Body of pancreas (tissue), 4 donors: ENCODE measurements at regions not wholly inside any gene's neighbourhood (a gene's known extent, or its start where the extent isn't known, plus 50 kb on each side); places are given as distances from the start of the nearest gene placed in this dataset.
"Not testable (repeated sequence)": the region's sequence is repeated elsewhere in the genome, so short reads cannot be mapped to it uniquely, and the experiment has no call there.

ENCODE experiments used
- ATAC-seq: fragments of 150-250 bp; one replicate; pipeline ENCODE4 v1.9.1; 2016
- DNase-seq, 4 donors: peaks; one replicate each; pipeline ENCODE4 v3.0.0-alpha.2; 2019
- H3K27ac ChIP-seq, 4 donors: fragments of 200-600 bp; sonication (generic); 1 replicate in 3 of 4; 2 replicates in 1 of 4; pipeline versions ENCODE4 v1.5.1 to v1.6.1; 2016 to 2019; ENCODE audit warnings: mild to moderate bottlenecking in 1 of 4, mixed read lengths in 1 of 4, moderate library complexity in 1 of 4
- H3K27me3 ChIP-seq, 2 donors: fragments of 200-600 bp; sonication (generic); one replicate each; pipeline ENCODE4 v1.6.0; 2016; ENCODE audit warnings: mild to moderate bottlenecking in 1 of 2
- H3K36me3 ChIP-seq, 2 donors: fragments of 200-600 bp; sonication (generic); replicated peaks in 1 of 2; 2 replicates each; pipeline ENCODE4 v1.5.1; 2016; ENCODE audit warnings: low read depth in 2 of 2; ENCODE audit not compliant: insufficient read depth in 1 of 2
- H3K4me1 ChIP-seq: fragments of 200-600 bp; sonication (generic); one replicate; pipeline ENCODE4 v1.6.0; 2016
- H3K4me3 ChIP-seq, 2 donors: fragments of 200-600 bp; sonication (generic); 1 replicate in 1 of 2; 2 replicates in 1 of 2; pipeline ENCODE4 v1.5.1; 2016 to 2019
- H3K9me3 ChIP-seq, 3 donors: fragments of 200-600 bp; sonication (generic); 1 replicate in 2 of 3; 2 replicates in 1 of 3; pipeline ENCODE4 v1.5.1; 2016
- CTCF ChIP-seq, 7 experiments: fragments of 450-650 bp in 4 of 7; fragments of 200-600 bp in 3 of 7; sonication (generic) in 3 of 7; IDR thresholded peaks; one replicate each; pipeline ENCODE4 v1.5.1; 2016 to 2019; ENCODE audit warnings: antibody characterized with exemption in 7 of 7
- POLR2A ChIP-seq, 3 donors: fragments of 450-650 bp; IDR thresholded peaks; one replicate each; pipeline ENCODE4 v1.6.1; 2016; ENCODE audit warnings: antibody characterized with exemption in 3 of 3, mild to moderate bottlenecking in 2 of 3
- WGBS, 2 donors: methylation state at CpG; one replicate each; pipeline ENCODE4 v1.1.5; 2017; 5-methylcytosine and 5-hydroxymethylcytosine counted together
- intact Hi-C: fragments of 100-400 bp; cut with DNase I; formaldehyde crosslinking; loops from one replicate; pipeline ENCODE4 v1.15.1; 2023

GRCh38 chr22:27107386-27107785 is 450.0 kb downstream of the MIAT start:
- H3K4me1 ChIP-seq: peaks cover 31% of the 10 kb centered on the region
- peak overlapping the region in 2 of 4 donors; percentile 52 to 56 for H3K27ac ChIP-seq
- DNase-seq (no peak), ATAC-seq (no peak)
- no peak for TF ChIP-seq POLR2A (IDR thresholded peaks at IDR 0.05)
- no peak for TF ChIP-seq CTCF (IDR thresholded peaks at IDR 0.05)
- no peaks in the 10 kb centered on the region for H3K9me3 ChIP-seq
- intact Hi-C loops: no loop called here
- H3K4me3 ChIP-seq: no peak overlapping the region
- no peaks in the 10 kb centered on the region for H3K36me3 ChIP-seq
- 42 to 55% methylated on average over 2 of the region's 2 CpGs for WGBS, 2 donors
- H3K27me3 ChIP-seq: no peaks in the 10 kb centered on the region

GRCh38 chr22:27107824-27108223 is 450.4 kb downstream of the MIAT start:
- Histone ChIP-seq H3K36me3 (no peaks in the 10 kb centered on the region), H3K4me3 (no peak overlapping the region), H3K9me3 (no peaks in the 10 kb centered on the region), H3K4me1 (peaks cover 35% of the 10 kb centered on the region), H3K27ac (peak overlapping the region in 3 of 4 donors; percentile 47 to 56 (median 52)), H3K27me3 (no peaks in the 10 kb centered on the region)
- intact Hi-C loops: no loop called here
- no peak for TF ChIP-seq CTCF (IDR thresholded peaks at IDR 0.05)
- WGBS, 2 donors: 27 to 43% methylated on average over 2 of the region's 2 CpGs
- ATAC-seq (peak; percentile 67), DNase-seq (peak; percentile 64 to 85 (median 76))

- H3K4me1 ChIP-seq: peaks cover 36% of the 10 kb centered on the region
- H3K9me3 ChIP-seq: no peaks in the 10 kb centered on the region
- H3K4me3 ChIP-seq: no peak overlapping the region
- H3K27me3 ChIP-seq: no peaks in the 10 kb centered on the region
- intact Hi-C loops: no loop called here
- peak overlapping the region in 3 of 4 donors; percentile 47 to 56 (median 52) for H3K27ac ChIP-seq
- 30 to 38% methylated on average over 18 to 20 of the region's 20 CpGs for WGBS, 2 donors
- peak; percentile 7 for ATAC-seq
- no peak for TF ChIP-seq POLR2A (IDR thresholded peaks at IDR 0.05)
- peak; percentile 27 to 63 (median 48) for DNase-seq
- H3K36me3 ChIP-seq: no peaks in the 10 kb centered on the region
These were observed 451.2 kb downstream of the MIAT start for GRCh38 chr22:27108425-27109114.

GRCh38 chr22:27109406-27109805 is 452.0 kb downstream of the MIAT start:
- ATAC-seq, H3K27ac ChIP-seq, H3K27me3 ChIP-seq, H3K4me3 ChIP-seq, DNase-seq, H3K36me3 ChIP-seq, intact Hi-C loops, H3K9me3 ChIP-seq: not testable (repeated sequence)
- peaks cover 36% of the 10 kb centered on the region for H3K4me1 ChIP-seq
- WGBS, 2 donors: 66 to 76% methylated on average over 2 of the region's 2 CpGs

GRCh38 chr22:27110665-27111451 is 453.5 kb downstream of the MIAT start:
- peaks cover 45% of the 10 kb centered on the region for H3K4me1 ChIP-seq
- no peaks in the 10 kb centered on the region for H3K36me3 ChIP-seq
- intact Hi-C loops: no loop called here
- 40 to 44% methylated on average over 8 to 12 of the region's 12 CpGs for WGBS, 2 donors
- no peaks in the 10 kb centered on the region for H3K9me3 ChIP-seq
- ATAC-seq (peak; percentile 28), DNase-seq (peak in 2 of 4 donors; percentile 17 to 24)
- H3K27me3 ChIP-seq: no peaks in the 10 kb centered on the region
- TF ChIP-seq CTCF (IDR thresholded peaks at IDR 0.05): no peak
- TF ChIP-seq POLR2A (IDR thresholded peaks at IDR 0.05): no peak
- no peak overlapping the region for H3K4me3 ChIP-seq
- H3K27ac ChIP-seq: peak overlapping the region; percentile 22 to 75 (median 53)
